Erythroblast (primary cell): ENCODE measurements at regions not wholly inside any gene's neighbourhood (a gene's known extent, or its start where the extent isn't known, plus 50 kb on each side); places are given as distances from the start of the nearest gene placed in this dataset.

Experiments used
- GATA1 ChIP-seq: IDR thresholded peaks from 2 replicates; pipeline ENCODE4 v1.6.1; 2011; ENCODE audit warnings: low read depth, mild to moderate bottlenecking, control low read depth, low read length, moderate library complexity
- POLR2A ChIP-seq: IDR thresholded peaks from 2 replicates; pipeline ENCODE4 v1.6.1; 2011; ENCODE audit warnings: mild to moderate bottlenecking, low read length

DNA sequence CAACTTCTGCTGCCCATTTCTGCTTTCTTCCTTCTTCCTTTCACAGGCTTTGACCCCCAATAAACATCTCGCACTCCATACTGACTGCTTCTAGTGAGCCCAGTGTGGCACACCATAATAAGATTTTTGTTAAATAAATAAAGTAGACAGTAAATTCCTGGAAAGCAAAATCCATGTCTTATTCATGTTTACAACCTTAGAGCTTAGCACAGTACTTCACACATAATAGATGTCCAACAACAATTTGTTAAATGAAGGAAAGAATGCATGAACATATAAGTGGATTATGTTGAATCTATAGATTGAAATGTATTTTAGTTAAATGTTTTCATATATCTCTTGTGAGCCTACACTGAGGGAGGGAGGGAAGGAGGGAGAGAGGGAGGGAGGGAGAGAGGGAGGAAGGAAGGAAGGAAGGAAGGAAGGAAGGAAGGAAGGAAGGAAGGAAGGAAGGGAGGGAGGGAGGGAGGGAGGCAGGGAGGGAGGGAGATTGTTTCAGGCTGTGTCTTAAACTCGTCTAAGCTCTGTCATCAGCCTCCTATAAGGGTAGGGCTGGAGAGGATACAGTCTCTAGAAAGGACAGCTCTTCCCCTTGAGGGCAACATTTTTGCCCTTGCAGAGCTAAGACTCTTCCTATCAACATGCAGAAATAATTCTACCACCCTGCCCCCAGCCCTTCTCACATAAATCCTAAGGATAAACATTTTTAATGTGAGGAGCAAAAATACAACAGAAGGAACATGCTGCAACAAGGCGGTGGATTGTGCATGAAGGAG lies 168.1 kb downstream of the BARX2 start:
- TF ChIP-seq POLR2A (no peak), GATA1 (no peak)
